ENCODE measurements at regions not wholly inside any gene's neighbourhood (a gene's known extent, or its start where the extent isn't known, plus 50 kb on each side); places are given as distances from the start of the nearest gene placed in this dataset.

DNA sequence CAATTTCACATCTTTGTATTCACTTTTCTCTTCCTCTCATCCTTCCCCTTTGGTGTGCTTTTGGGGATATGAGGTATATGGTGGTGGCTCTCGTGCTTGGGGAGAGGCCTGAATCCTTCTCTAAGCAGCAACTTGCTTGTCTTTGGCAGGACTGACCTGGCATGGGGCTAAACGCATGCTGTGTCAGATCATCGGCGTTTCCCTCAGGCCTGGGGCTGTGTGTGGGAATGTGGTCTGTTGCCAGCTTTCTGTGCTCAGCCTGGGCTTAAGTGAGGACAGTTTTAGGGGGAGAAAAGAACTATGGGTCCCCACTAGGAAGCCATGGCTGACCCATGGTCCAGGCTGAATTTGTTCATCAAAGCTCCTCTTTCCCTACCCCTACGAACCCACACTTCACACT, 60.7 kb downstream of the TET3 start:
- no peak for TF ChIP-seq EZH2 (IDR thresholded peaks at IDR 0.05; ENCODE audit: borderline replicate concordance, low read depth, low read length, poor library complexity, severe bottlenecking)
- TF ChIP-seq, protein P1, sequence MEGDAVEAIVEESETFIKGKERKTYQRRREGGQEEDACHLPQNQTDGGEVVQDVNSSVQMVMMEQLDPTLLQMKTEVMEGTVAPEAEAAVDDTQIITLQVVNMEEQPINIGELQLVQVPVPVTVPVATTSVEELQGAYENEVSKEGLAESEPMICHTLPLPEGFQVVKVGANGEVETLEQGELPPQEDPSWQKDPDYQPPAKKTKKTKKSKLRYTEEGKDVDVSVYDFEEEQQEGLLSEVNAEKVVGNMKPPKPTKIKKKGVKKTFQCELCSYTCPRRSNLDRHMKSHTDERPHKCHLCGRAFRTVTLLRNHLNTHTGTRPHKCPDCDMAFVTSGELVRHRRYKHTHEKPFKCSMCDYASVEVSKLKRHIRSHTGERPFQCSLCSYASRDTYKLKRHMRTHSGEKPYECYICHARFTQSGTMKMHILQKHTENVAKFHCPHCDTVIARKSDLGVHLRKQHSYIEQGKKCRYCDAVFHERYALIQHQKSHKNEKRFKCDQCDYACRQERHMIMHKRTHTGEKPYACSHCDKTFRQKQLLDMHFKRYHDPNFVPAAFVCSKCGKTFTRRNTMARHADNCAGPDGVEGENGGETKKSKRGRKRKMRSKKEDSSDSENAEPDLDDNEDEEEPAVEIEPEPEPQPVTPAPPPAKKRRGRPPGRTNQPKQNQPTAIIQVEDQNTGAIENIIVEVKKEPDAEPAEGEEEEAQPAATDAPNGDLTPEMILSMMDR (conservative IDR thresholded peaks at IDR 0.05; ENCODE audit: low read depth, low read length): no peak

Data from A673 (cell line).